MCF 10A (cell line): ENCODE measurements at regions not wholly inside any gene's neighbourhood (a gene's known extent, or its start where the extent isn't known, plus 50 kb on each side); places are given as distances from the start of the nearest gene placed in this dataset.

ENCODE experiments used
- BruUV-seq: library from RNA; stranded (reverse); fragments of 400-500 nt; replicated peaks from 2 replicates; lab custom pipeline; 2021; lab: Mats Ljungman, UMichigan
- CTCF ChIA-PET: fragments of 300-600 bp; sonication (Branson Sonifier 250); formaldehyde crosslinking; extraction: SDS; loops from one replicate; lab custom pipeline; 2021; ENCODE audit warnings: antibody characterized with exemption, inconsistent platforms; lab: Yijun Ruan, JAX
- POLR2A ChIA-PET: fragments of 300-600, 350-650 bp; sonication (Branson Sonifier 250); formaldehyde crosslinking; extraction: SDS; loops from one replicate; lab custom pipeline; 2020; ENCODE audit warnings: antibody characterized with exemption, inconsistent platforms; lab: Yijun Ruan, JAX
- DNase-seq: peaks from one replicate; pipeline ENCODE4 v3.0.0-alpha.2; 2018; ENCODE audit not compliant: unreplicated experiment
- H3K27ac Mint-ChIP-seq: one replicate; pipeline ENCODE4 v1.8.0; 2022; ENCODE audit warnings: mild to moderate bottlenecking, low read depth, mixed read lengths; ENCODE audit not compliant: unreplicated experiment
- H3K27me3 Mint-ChIP-seq: one replicate; pipeline ENCODE4 v1.8.0; 2022; ENCODE audit warnings: mixed read lengths; ENCODE audit not compliant: insufficient read depth, unreplicated experiment
- H3K36me3 Mint-ChIP-seq: one replicate; pipeline ENCODE4 v1.8.0; 2022; ENCODE audit warnings: mild to moderate bottlenecking, moderate library complexity, mixed read lengths; ENCODE audit not compliant: insufficient read depth, unreplicated experiment
- H3K4me1 Mint-ChIP-seq: one replicate; pipeline ENCODE4 v1.8.0; 2022; ENCODE audit warnings: mixed read lengths; ENCODE audit not compliant: insufficient read depth, unreplicated experiment
- H3K4me3 Mint-ChIP-seq: one replicate; pipeline ENCODE4 v1.8.0; 2022; ENCODE audit warnings: mild to moderate bottlenecking, moderate library complexity, mixed read lengths; ENCODE audit not compliant: unreplicated experiment
- H3K9me3 Mint-ChIP-seq: one replicate; pipeline ENCODE4 v1.8.0; 2022; ENCODE audit warnings: mixed read lengths; ENCODE audit not compliant: unreplicated experiment
- intact Hi-C: fragments of 100-400 bp; cut with micrococcal nuclease; formaldehyde crosslinking; loops from 2 replicates; pipeline ENCODE4 v1.14.1; 2022
- TF ChIP-seq, protein P1 (sequence below): fragments of 200-600 bp; IDR thresholded peaks from one replicate; pipeline ENCODE4 v1.8.0; 2022; ENCODE audit warnings: antibody characterized with exemption, mild to moderate bottlenecking; ENCODE audit not compliant: unreplicated experiment

DNA sequence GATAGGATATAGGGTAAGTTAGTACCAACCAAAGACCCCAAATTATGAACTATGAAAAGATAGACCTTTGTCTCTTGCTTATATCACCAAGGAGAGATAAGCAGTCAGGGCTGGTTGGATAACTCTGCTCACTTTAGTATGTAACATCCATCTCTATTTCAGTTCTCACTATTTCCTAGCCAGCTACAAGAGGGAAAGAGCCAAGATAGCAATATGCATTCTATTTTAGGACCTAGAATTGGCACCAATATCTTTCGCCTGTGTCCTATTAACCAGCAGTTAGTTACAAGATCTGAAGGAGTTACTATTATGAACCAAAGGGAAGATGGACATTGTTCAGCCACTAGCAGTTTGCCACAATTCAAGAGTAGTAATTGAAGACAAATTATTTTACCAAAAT, 457.5 kb downstream of the NSUN3 start:
- Mint-ChIP-seq H3K9me3 (no peaks in the 10 kb centered on the region), H3K4me1 (no peaks in the 10 kb centered on the region), H3K27me3 (peaks cover 44% of the 10 kb centered on the region), H3K27ac (no peak overlapping the region), H3K36me3 (no peaks in the 10 kb centered on the region), H3K4me3 (no peak overlapping the region)
- no TSS peak for BruUV-seq
- POLR2A ChIA-PET = no interaction called here
- intact Hi-C loops = no loop called here
- CTCF ChIA-PET = no interaction called here
- no peak for DNase-seq
- TF ChIP-seq, protein P1, sequence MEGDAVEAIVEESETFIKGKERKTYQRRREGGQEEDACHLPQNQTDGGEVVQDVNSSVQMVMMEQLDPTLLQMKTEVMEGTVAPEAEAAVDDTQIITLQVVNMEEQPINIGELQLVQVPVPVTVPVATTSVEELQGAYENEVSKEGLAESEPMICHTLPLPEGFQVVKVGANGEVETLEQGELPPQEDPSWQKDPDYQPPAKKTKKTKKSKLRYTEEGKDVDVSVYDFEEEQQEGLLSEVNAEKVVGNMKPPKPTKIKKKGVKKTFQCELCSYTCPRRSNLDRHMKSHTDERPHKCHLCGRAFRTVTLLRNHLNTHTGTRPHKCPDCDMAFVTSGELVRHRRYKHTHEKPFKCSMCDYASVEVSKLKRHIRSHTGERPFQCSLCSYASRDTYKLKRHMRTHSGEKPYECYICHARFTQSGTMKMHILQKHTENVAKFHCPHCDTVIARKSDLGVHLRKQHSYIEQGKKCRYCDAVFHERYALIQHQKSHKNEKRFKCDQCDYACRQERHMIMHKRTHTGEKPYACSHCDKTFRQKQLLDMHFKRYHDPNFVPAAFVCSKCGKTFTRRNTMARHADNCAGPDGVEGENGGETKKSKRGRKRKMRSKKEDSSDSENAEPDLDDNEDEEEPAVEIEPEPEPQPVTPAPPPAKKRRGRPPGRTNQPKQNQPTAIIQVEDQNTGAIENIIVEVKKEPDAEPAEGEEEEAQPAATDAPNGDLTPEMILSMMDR = no peak

- intact Hi-C loops = no loop called here
- ChIA-PET POLR2A (no interaction called here), CTCF (interaction anchor here (0.5 kb wide), 1 partner anchor 400 kb away, joined by 3 read pairs; no protein-coding TSS in a partner anchor)
- Mint-ChIP-seq H3K27ac (no peak overlapping the region), H3K36me3 (no peaks in the 10 kb centered on the region), H3K27me3 (peaks cover 39% of the 10 kb centered on the region), H3K4me1 (no peaks in the 10 kb centered on the region), H3K4me3 (no peak overlapping the region), H3K9me3 (no peaks in the 10 kb centered on the region)
- TF ChIP-seq, protein P1 = peak; percentile 8
- BruUV-seq = no TSS peak
- peak; percentile 13 for DNase-seq
These were observed 459.6 kb downstream of the NSUN3 start for GRCh38 chr3:94522488-94522887.

GRCh38 chr3:94524102-94524919, 461.4 kb downstream of the NSUN3 start:
- TF ChIP-seq, protein P1 = no peak
- POLR2A ChIA-PET = no interaction called here
- intact Hi-C loops = no loop called here
- CTCF ChIA-PET = interaction anchor here (0.7 kb wide), 2 partner anchors 129 to 1806 kb away, joined by 4 to 7 read pairs; no protein-coding TSS in a partner anchor
- Mint-ChIP-seq H3K27me3 (peaks cover 21% of the 10 kb centered on the region), H3K36me3 (no peaks in the 10 kb centered on the region), H3K4me3 (no peak overlapping the region), H3K27ac (no peak overlapping the region), H3K9me3 (no peaks in the 10 kb centered on the region), H3K4me1 (no peaks in the 10 kb centered on the region)
- no TSS peak for BruUV-seq
- no peak for DNase-seq

- peak; percentile 33 for DNase-seq
- POLR2A ChIA-PET = no interaction called here
- Mint-ChIP-seq H3K4me3 (no peak overlapping the region), H3K9me3 (no peaks in the 10 kb centered on the region), H3K27me3 (peaks cover 15% of the 10 kb centered on the region), H3K36me3 (no peaks in the 10 kb centered on the region), H3K4me1 (no peaks in the 10 kb centered on the region), H3K27ac (no peak overlapping the region)
- CTCF ChIA-PET = interaction anchor here (0.7 kb wide), 2 partner anchors 128 to 1806 kb away, joined by 4 to 7 read pairs; no protein-coding TSS in a partner anchor
- no TSS peak for BruUV-seq
- intact Hi-C loops = no loop called here
- TF ChIP-seq, protein P1 = no peak
These were observed 462.2 kb downstream of the NSUN3 start for GRCh38 chr3:94525043-94525442.
